ENCODE measurements at regions not wholly inside any gene's neighbourhood (a gene's known extent, or its start where the extent isn't known, plus 50 kb on each side); places are given as distances from the start of the nearest gene placed in this dataset.

GRCh38 chr16:63617047-63617989 is 1504.5 kb downstream of the CDH11 start:
- DNase-seq (ENCODE audit: low spot score) = no peak

GRCh38 chr16:63614429-63614828 is 1507.4 kb downstream of the CDH11 start:
- no peak for DNase-seq (ENCODE audit: low spot score)

GRCh38 chr16:63613701-63614100 is 1508.2 kb downstream of the CDH11 start:
- no peak for DNase-seq (ENCODE audit: low spot score)

GRCh38 chr16:63612462-63613227 is 1509.2 kb downstream of the CDH11 start:
- no peak for DNase-seq (ENCODE audit: low spot score)

DNA sequence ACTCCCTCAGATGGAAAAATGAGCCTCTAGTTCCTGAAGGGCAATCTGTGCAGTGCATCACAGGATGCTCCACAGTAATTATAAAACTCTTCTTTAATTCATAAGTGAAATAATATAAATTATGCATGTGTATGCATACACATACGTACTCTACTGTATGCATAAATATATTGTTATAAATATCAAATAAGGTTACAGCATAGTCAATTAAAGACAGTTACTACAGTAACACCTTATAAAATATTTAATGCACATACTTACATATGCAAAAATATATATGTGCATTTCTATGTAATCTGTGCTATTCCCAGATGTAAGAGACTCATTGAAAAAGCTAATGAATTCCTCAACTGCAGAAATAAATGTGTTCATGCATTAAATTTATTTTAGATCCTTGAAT is 1515.1 kb downstream of the CDH11 start:
- DNase-seq (ENCODE audit: low spot score) = no peak

GRCh38 chr16:63602206-63602927 is 1519.5 kb downstream of the CDH11 start:
- no peak for DNase-seq (ENCODE audit: low spot score)

DNA sequence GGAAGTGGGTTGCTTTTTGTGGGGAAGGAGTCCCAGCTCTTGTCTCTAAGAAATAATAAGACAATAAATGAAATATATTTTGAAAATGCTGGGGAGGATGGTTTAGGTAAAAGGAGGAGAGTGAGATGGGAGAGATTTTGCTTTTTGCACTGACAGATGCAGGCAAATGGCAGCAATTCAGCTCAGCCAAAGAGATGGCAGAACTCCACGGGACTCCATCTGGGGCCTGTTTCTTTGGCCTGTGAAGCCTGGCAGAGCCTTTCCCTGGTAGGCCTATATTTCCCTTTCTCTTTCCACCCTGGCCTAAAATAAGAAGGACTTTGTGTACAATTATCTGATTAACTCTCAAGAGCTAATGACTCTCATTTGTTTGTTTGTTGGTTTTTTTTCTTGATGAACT is 1525.1 kb downstream of the CDH11 start:
- DNase-seq (ENCODE audit: low spot score) = no peak

DNA sequence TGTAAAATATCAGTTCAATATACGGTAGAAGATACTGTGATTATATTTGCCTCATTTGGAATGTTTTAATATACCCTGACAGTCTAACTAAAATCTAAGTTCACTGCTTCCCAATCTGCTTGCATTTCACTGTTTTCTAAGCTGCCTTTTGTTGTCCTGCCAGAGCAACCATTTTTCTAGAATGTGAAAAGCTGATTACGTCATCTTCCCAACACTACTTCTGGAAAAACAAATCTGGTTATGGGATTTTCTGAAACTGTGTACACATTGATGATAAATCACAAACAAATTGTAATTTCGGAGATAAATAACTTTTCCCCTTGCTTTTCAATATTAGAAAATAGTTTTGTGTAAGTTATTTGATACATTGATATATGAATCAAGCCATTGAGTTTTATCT is 1529.0 kb downstream of the CDH11 start:
- DNase-seq (ENCODE audit: low spot score) = no peak

- no peak for DNase-seq (ENCODE audit: low spot score)
Measured at GRCh38 chr16:63581570-63581969, 1540.3 kb downstream of the CDH11 start.

DNA sequence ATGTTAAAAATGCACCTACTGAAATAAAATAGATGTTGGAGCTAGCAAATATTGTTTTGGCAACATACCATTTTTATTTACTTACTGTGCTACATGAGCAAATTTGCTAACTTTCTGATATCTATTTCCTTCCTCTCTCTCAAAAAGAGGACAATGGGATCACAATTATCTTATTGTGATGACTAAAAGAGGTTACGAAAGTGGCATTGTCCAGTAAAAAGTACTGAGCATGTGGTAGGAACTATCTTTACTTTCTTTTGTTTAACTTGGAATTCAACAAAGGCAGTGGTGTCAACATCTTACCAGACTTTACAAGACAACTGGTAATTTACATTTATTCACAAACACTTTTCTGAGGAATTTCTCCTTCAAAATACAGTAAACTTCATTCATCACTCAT is 1542.6 kb upstream of the CDH8 start:
- no peak for DNase-seq (ENCODE audit: low spot score)

DNA sequence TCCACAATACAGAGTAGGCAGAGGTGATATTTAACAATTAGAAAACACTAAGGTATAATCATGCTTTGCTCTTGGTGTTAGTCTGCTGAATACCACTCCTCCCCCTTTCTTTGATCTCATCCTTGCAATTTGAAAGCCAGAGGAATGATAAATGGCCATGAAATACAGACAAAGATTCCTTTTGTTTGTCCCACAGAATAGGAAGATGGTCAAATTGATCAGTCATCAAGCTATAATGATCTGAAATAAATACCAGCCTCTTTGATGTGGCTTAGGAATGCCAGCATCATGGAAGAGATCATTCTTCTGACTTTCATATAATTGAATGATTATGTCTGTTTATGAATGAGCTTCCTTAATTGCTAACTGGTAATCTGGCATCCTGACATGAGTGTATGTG is 1541.7 kb upstream of the CDH8 start:
- no peak for DNase-seq (ENCODE audit: low spot score)

DNA sequence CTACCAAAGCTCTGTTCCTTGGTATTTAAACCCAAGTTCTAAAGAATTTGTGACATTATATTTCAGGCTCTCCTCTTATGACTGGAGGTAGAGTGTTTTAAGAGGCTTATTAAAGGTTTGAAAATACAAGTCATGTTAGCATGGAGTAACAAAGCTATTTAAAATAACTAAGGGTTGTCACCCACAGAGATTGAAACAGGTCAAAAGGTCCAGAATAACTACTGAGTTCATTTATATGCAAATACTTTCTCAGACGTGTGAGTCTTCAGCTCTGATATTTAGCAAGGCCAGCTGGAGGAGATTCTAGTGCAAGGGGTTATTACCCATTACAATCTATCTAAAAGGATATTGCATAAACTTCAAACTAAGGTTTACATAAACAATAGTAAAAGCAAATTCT is 1538.8 kb upstream of the CDH8 start:
- no peak for DNase-seq (ENCODE audit: low spot score)

DNA sequence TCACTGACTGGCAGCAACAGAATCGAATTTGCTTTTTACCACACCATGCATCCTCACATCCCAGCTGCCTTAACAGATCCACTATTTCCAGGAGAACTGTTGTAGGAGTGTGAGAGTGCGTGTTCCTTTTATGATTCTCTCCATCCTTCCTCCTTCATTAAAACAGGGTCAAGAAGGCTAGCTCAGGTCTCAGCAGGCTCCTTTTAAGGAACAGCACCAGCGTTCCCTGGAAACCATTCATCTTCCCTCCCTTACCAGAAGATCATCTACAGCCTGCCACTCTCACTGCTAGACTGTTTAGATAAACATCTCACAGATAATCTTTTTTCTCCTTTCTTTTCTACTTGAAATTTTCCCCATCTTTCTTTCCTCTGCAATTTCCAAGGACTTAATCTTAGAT is 1531.9 kb upstream of the CDH8 start:
- no peak for DNase-seq (ENCODE audit: low spot score)

DNA sequence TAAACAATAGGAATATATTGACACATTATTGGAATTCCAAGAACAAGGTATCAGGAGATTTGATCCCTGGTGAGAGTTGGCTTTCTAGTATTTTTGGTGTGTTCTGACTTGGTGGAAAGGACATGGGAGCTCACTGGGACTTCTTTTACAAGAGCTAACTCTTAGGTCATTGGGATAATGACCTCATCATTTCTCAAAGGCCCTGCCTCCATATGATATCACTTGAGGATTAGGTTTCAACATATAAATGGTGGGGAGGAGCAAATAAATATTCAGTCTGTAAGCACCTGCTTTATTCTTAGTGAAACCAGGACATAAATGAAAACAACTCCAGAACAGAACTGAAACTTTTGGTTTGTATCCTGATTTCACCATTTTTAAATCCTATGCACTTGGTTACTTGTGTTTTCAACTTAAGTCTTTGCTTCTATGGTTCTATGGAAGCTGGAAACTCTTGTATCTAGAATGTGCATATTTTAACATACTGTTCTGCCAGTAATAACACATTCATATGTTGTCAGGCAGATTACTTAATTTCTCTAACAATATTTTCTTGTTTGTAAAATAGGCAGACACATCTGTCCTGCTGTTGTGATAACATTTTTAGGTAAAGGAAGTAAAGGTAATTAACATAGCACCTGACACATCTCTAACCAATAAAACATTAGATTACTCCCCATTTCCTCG is 1527.7 kb upstream of the CDH8 start:
- DNase-seq (ENCODE audit: low spot score) = no peak

GRCh38 chr16:63553980-63554379 is 1517.7 kb upstream of the CDH8 start:
- no peak for DNase-seq (ENCODE audit: low spot score)

DNA sequence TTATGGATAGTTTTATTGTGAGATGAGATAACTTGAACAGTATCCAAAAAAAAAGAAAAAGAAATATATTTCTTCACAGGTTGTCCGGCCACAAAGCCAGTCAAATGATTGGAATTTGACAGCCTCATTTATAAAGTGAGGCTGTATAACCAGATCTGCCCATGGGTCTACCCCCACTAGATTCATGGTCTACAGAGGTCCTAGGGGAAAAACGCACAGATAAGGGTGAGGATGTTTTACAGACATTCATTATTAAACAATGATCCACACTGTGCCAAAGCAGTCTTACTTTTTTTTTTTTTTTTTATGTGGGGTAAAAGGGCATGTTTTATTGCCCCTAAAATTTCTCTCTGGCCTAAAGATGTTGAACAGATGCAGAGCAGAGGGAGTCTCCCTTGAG is 1503.0 kb upstream of the CDH8 start:
- no peak for DNase-seq (ENCODE audit: low spot score)

DNA sequence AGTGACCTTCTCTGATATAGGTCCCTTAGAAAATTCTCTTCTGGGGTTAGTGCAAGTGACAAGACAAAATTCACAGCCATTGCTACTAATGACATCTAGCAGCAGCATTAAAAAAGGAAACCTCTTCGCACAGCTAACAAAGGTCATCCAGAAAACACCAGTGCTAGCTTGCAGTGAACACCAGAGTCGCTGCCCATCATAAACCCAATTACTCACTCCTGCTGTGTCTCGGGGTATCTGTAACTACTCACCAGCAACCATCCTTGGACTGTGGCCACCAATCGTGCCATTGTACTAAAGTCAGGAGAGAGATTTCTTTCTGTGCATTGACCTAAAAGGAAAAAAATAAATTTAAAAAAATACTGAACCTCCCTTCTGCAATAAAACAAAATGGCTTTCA is 1494.7 kb upstream of the CDH8 start:
- DNase-seq (ENCODE audit: low spot score) = no peak

DNA sequence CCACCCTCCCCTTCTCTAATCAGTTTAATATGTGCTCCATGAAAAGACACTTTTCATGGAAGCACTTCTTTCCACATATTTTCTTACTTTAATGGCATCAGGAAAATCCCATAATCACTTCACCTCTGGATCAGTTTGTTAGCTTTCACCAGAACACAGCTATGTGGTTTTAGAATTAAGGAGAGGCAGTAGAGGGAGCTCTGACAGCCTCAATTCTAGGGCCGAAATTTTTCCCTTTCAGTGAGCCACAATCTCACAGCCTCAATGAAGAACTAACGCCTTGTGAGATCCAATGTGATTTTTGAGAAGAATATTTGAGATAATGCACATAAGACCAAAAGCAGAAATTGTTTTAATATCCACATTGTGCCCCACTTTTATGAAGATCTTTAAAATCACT is 1494.0 kb upstream of the CDH8 start:
- DNase-seq (ENCODE audit: low spot score) = no peak

GRCh38 chr16:63527404-63527803 is 1491.2 kb upstream of the CDH8 start:
- DNase-seq (ENCODE audit: low spot score) = no peak

- DNase-seq (ENCODE audit: low spot score) = no peak
Measured at GRCh38 chr16:63516394-63516793, 1480.2 kb upstream of the CDH8 start.

GRCh38 chr16:63512910-63513309 is 1476.7 kb upstream of the CDH8 start:
- no peak for DNase-seq (ENCODE audit: low spot score)

DNA sequence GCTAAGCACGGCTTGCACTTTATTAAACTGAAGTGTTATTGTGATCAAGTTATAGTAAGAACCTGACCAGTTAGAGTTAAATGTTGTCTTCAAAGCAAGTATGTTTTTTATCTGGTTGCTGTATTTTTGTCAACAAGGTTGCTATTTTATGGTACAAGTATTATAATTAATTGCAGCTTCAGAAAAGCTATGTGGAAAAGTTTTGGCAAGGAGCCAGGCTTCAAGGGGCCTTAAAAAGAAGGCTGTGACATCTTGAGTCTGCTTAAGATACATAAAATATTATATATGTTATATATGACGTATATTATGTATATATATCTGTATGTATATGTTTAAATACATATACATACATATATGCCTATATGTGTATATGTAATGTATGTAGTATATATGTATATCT is 1461.2 kb upstream of the CDH8 start:
- DNase-seq (ENCODE audit: low spot score) = no peak

Measured in AG08395 (cell line).